ENCODE measurements at regions not wholly inside any gene's neighbourhood (a gene's known extent, or its start where the extent isn't known, plus 50 kb on each side); places are given as distances from the start of the nearest gene placed in this dataset.

DNA sequence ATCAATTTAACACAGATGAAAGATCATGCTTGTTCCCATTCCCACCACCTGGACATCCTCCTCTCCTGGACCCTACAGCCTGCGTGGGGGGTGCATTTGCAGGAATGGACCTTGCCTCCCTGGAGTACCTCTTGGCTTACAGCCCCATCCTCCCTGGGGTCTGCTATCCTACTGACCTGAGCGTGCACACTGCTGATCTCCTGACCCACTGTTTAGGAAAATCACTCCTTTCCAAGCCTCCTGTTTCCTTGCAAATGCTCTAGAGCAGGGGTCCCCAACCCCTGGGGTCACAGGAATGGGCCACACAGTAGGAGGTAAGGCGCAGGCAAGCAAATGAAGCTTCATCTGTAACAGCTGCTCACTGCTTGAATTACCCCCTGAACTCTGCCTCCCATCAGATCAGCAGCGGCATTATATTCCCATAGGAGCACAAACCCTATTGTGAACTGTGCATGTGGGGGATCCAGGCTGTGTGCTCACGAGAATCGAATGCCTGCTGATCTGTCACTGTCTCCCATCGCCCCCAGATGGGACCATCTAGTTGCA, 88.2 kb upstream of the SEPTIN5 start:
- TF ChIP-seq, protein P1, sequence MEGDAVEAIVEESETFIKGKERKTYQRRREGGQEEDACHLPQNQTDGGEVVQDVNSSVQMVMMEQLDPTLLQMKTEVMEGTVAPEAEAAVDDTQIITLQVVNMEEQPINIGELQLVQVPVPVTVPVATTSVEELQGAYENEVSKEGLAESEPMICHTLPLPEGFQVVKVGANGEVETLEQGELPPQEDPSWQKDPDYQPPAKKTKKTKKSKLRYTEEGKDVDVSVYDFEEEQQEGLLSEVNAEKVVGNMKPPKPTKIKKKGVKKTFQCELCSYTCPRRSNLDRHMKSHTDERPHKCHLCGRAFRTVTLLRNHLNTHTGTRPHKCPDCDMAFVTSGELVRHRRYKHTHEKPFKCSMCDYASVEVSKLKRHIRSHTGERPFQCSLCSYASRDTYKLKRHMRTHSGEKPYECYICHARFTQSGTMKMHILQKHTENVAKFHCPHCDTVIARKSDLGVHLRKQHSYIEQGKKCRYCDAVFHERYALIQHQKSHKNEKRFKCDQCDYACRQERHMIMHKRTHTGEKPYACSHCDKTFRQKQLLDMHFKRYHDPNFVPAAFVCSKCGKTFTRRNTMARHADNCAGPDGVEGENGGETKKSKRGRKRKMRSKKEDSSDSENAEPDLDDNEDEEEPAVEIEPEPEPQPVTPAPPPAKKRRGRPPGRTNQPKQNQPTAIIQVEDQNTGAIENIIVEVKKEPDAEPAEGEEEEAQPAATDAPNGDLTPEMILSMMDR (conservative IDR thresholded peaks at IDR 0.05): no peak
- TF ChIP-seq ZFX (IDR thresholded peaks at IDR 0.05): no peak

All from C4-2B (cell line).